K562 (cell line): ENCODE measurements at regions not wholly inside any gene's neighbourhood (a gene's known extent, or its start where the extent isn't known, plus 50 kb on each side); places are given as distances from the start of the nearest gene placed in this dataset.

Experiments used
- ATAC-seq: fragments of 200-7000 bp; cut with Tn5 transposase; 3 replicates; pipeline ENCODE4 v1.9.1; 2020; ENCODE audit warnings: moderate library complexity
- BruUV-seq: library from RNA; stranded (reverse); fragments of 400-500 nt; replicated peaks from 2 replicates; lab custom pipeline; 2021; lab: Mats Ljungman, UMichigan
- CTCF ChIA-PET: fragments of 300-600 bp; formaldehyde crosslinking; extraction: SDS; loops from one replicate; lab custom pipeline; 2021; ENCODE audit warnings: low intra/inter-chr PET ratio; lab: Yijun Ruan, JAX
- POLR2A ChIA-PET: fragments of 300-600, 350-650 bp; sonication (Branson Sonifier 250); formaldehyde crosslinking; extraction: SDS; loops from one replicate; lab custom pipeline; 2021; ENCODE audit warnings: antibody characterized with exemption, inconsistent platforms; lab: Yijun Ruan, JAX
- DNase-seq, 4 experiments: peaks; one replicate each; pipeline versions ENCODE4 v3.0.0 to v3.0.0-alpha.2; 2011 to 2018; ENCODE audit warnings: low spot score in 3 of 4, mixed read lengths in 3 of 4; ENCODE audit errors: extremely low read depth in 1 of 4
- FAIRE-seq: peaks from 2 replicates; lab custom pipeline; 2011; peaks lifted over from hg19 to GRCh38; lab: Jason Lieb, UNC
- H2AFZ ChIP-seq: 2 replicates; pipeline ENCODE4 v1.6.0; 2011; ENCODE audit warnings: low read depth, low read length, control low read depth, inconsistent platforms
- H3K27ac ChIP-seq: fragments of 200-600 bp; 3 replicates; pipeline ENCODE4 v1.8.0; 2011; ENCODE audit warnings: low read depth, mild to moderate bottlenecking, control low read depth, inconsistent platforms, low read length, moderate library complexity, mixed read lengths; ENCODE audit errors: extremely low read depth
- H3K27me3 ChIP-seq, 2 experiments: fragments of 300-600 bp in 1 of 2; 2 replicates in 1 of 2; 3 replicates in 1 of 2; pipeline versions ENCODE4 v1.6.0 to v1.8.0; 2011; ENCODE audit warnings: inconsistent platforms in 2 of 2, low read length in 2 of 2, mild to moderate bottlenecking in 1 of 2, mixed read lengths in 1 of 2, moderate library complexity in 1 of 2; ENCODE audit not compliant: control insufficient read depth in 2 of 2, insufficient read depth in 2 of 2
- H3K36me3 ChIP-seq: fragments of 300-600 bp; 3 replicates; pipeline ENCODE4 v1.8.0; 2011; ENCODE audit warnings: mild to moderate bottlenecking, low read length, inconsistent platforms; ENCODE audit not compliant: control insufficient read depth, insufficient read depth
- H3K4me1 ChIP-seq, 2 experiments: fragments of 200-600 bp in 1 of 2; replicated peaks in 1 of 2; 2 replicates in 1 of 2; 3 replicates in 1 of 2; pipeline versions ENCODE4 v1.5.1 to v1.8.0; 2011; ENCODE audit warnings: inconsistent platforms in 2 of 2, low read length in 2 of 2, mild to moderate bottlenecking in 1 of 2, mixed read lengths in 1 of 2, moderate library complexity in 1 of 2; ENCODE audit not compliant: control insufficient read depth in 2 of 2, insufficient read depth in 2 of 2
- H3K4me2 ChIP-seq: 2 replicates; pipeline ENCODE4 v1.6.1; 2011; ENCODE audit warnings: low read length, control low read depth, inconsistent platforms, mixed read lengths; ENCODE audit not compliant: insufficient read depth
- H3K4me3 ChIP-seq: fragments of 200-600 bp; sonication (generic), shearing (Covaris generic); 2 replicates; pipeline ENCODE4 v1.5.1; 2016; ENCODE audit warnings: control low read depth, inconsistent platforms
- H3K79me2 ChIP-seq: fragments of 200-600 bp; 3 replicates; pipeline ENCODE4 v1.8.0; 2011; ENCODE audit warnings: low read length, inconsistent platforms; ENCODE audit not compliant: control insufficient read depth, insufficient read depth
- H3K9ac ChIP-seq, 2 experiments: 2 replicates each; pipeline versions ENCODE4 v1.6.0 to v1.6.1; 2011; ENCODE audit warnings: low read depth in 2 of 2, low read length in 2 of 2, control low read depth in 1 of 2, inconsistent platforms in 1 of 2, mild to moderate bottlenecking in 1 of 2, mixed read lengths in 1 of 2; ENCODE audit not compliant: insufficient read depth in 1 of 2
- H3K9me1 ChIP-seq: one replicate; pipeline ENCODE4 v1.6.0; 2011; ENCODE audit warnings: inconsistent platforms, mild to moderate bottlenecking, low read length, moderate library complexity; ENCODE audit not compliant: control insufficient read depth, insufficient read depth
- H3K9me3 ChIP-seq: replicated peaks from 2 replicates; pipeline ENCODE4 v1.5.1; 2011; ENCODE audit warnings: low read depth, low read length, inconsistent platforms; ENCODE audit not compliant: control insufficient read depth, insufficient read depth
- H4K20me1 ChIP-seq: replicated peaks from 2 replicates; pipeline ENCODE4 v1.6.1; 2011; ENCODE audit warnings: low read length, inconsistent platforms, mixed read lengths; ENCODE audit not compliant: control insufficient read depth, insufficient read depth
- ARNT ChIP-seq, 2 experiments: fragments of 450-650 bp; IDR thresholded peaks; 2 replicates each; pipeline ENCODE4 v1.6.1; 2016; ENCODE audit warnings: mild to moderate bottlenecking in 1 of 2
- ATF7 ChIP-seq: fragments of 450-650 bp; IDR thresholded peaks from 2 replicates; pipeline ENCODE4 v1.7.1; 2014; ENCODE audit warnings: mild to moderate bottlenecking, moderate library complexity
- CHAMP1 ChIP-seq: fragments of 450-650 bp; IDR thresholded peaks from 2 replicates; pipeline ENCODE4 v1.6.1; 2016; ENCODE audit warnings: mild to moderate bottlenecking
- CREM ChIP-seq: IDR thresholded peaks from 2 replicates; pipeline ENCODE4 v1.6.1; 2014; ENCODE audit warnings: antibody characterized with exemption, low read depth
- EP400 ChIP-seq: fragments of 450-650 bp; IDR thresholded peaks from 2 replicates; pipeline ENCODE4 v1.6.1; 2017; ENCODE audit warnings: antibody characterized with exemption, mild to moderate bottlenecking, moderate library complexity
- FOSL1 ChIP-seq: fragments of 200-800 bp; sonication (Bioruptor generic); conservative IDR thresholded peaks from 2 replicates; pipeline ENCODE4 v1.6.1; 2016; ENCODE audit warnings: missing genetic modification characterization, missing compliant biosample characterization
- KDM2B ChIP-seq: fragments of 250-450 bp; sonication (Bioruptor Pico); IDR thresholded peaks from 2 replicates; pipeline ENCODE4 v1.8.0; 2021; ENCODE audit warnings: mild to moderate bottlenecking, moderate library complexity
- KLF13 ChIP-seq: fragments of 450-650 bp; IDR thresholded peaks from 2 replicates; pipeline ENCODE4 v1.6.1; 2016; ENCODE audit warnings: missing genetic modification characterization, low read depth, mild to moderate bottlenecking, missing compliant biosample characterization, moderate library complexity, borderline replicate concordance
- RAD21 ChIP-seq, 2 experiments: fragments of 250-450 bp in 1 of 2; fragments of 450-650 bp in 1 of 2; sonication (Bioruptor Pico) in 1 of 2; formaldehyde crosslinking in 1 of 2; IDR thresholded peaks in 1 of 2; conservative IDR thresholded peaks in 1 of 2; 2 replicates each; pipeline versions ENCODE4 v1.4.0 to v1.8.0; 2020 to 2022; ENCODE audit warnings: mild to moderate bottlenecking in 2 of 2, moderate library complexity in 1 of 2
- RBM22 ChIP-seq: fragments of 200-400 bp; formaldehyde crosslinking; IDR thresholded peaks from 2 replicates; pipeline ENCODE4 v1.6.1; 2018; ENCODE audit warnings: low read length, low read depth; ENCODE audit not compliant: poor library complexity, severe bottlenecking
- RFX7 ChIP-seq: fragments of 250-450 bp; sonication (Bioruptor Pico); IDR thresholded peaks from 2 replicates; pipeline ENCODE4 v1.5.1; 2021; ENCODE audit warnings: mild to moderate bottlenecking
- TSC22D4 ChIP-seq: fragments of 450-650 bp; IDR thresholded peaks from 2 replicates; pipeline ENCODE4 v1.6.1; 2016; ENCODE audit warnings: missing genetic modification characterization, missing biosample characterization, control low read depth
- ZFP1 ChIP-seq: fragments of 450-650 bp; formaldehyde crosslinking; IDR thresholded peaks from 2 replicates; pipeline ENCODE4 v1.4.0; 2020; ENCODE audit warnings: mild to moderate bottlenecking, mixed read lengths
- ZKSCAN1 ChIP-seq: fragments of 150-350 bp; IDR thresholded peaks from 2 replicates; pipeline ENCODE4 v1.6.1; 2016; ENCODE audit warnings: low read depth, low read length
- ZNF277 ChIP-seq: fragments of 250-450 bp; sonication (Bioruptor Pico); IDR thresholded peaks from 2 replicates; pipeline ENCODE4 v1.8.0; 2022; ENCODE audit warnings: inconsistent platforms, mild to moderate bottlenecking, moderate library complexity, borderline replicate concordance
- ZNF3 ChIP-seq: fragments of 250-450 bp; sonication (Bioruptor Pico); IDR thresholded peaks from 2 replicates; pipeline ENCODE4 v1.5.0; 2021; ENCODE audit warnings: mild to moderate bottlenecking, moderate library complexity
- ZNF316 ChIP-seq: fragments of 450-650 bp; IDR thresholded peaks from 2 replicates; pipeline ENCODE4 v1.6.1; 2016
- ZNF445 ChIP-seq: fragments of 250-450 bp; sonication (Bioruptor Pico); IDR thresholded peaks from 2 replicates; pipeline ENCODE4 v1.4.0; 2020; ENCODE audit warnings: low read depth, mild to moderate bottlenecking, moderate library complexity
- ZNF586 ChIP-seq: fragments of 450-650 bp; formaldehyde crosslinking; conservative IDR thresholded peaks from 2 replicates; pipeline ENCODE4 v1.4.0; 2020; ENCODE audit warnings: mild to moderate bottlenecking, moderate library complexity
- WGBS: fragments of 100-300 bp; shearing (Covaris generic); methylation state at CpG from one replicate; pipeline ENCODE4 v1.1.6; 2016; ENCODE audit warnings: low coverage, mixed read lengths; ENCODE audit not compliant: insufficient coverage; ENCODE audit errors: missing lambda C conversion rate; 5-methylcytosine and 5-hydroxymethylcytosine counted together
- in situ Hi-C: fragments of 300-500 bp; cut with MboI; formaldehyde crosslinking; loops from 4 replicates; pipeline ENCODE4 v1.15.0; 2018; ENCODE audit warnings: inconsistent platforms, mixed read lengths
- intact Hi-C: fragments of 100-400 bp; cut with micrococcal nuclease; formaldehyde crosslinking; loops from 2 replicates; pipeline ENCODE4 v1.14.2; 2022
- TF ChIP-seq, protein P1 (sequence below): sonication (generic); formaldehyde crosslinking; IDR thresholded peaks from 2 replicates; pipeline ENCODE4 v1.8.1; 2023; ENCODE audit warnings: mild to moderate bottlenecking, missing genetic modification reagents

DNA sequence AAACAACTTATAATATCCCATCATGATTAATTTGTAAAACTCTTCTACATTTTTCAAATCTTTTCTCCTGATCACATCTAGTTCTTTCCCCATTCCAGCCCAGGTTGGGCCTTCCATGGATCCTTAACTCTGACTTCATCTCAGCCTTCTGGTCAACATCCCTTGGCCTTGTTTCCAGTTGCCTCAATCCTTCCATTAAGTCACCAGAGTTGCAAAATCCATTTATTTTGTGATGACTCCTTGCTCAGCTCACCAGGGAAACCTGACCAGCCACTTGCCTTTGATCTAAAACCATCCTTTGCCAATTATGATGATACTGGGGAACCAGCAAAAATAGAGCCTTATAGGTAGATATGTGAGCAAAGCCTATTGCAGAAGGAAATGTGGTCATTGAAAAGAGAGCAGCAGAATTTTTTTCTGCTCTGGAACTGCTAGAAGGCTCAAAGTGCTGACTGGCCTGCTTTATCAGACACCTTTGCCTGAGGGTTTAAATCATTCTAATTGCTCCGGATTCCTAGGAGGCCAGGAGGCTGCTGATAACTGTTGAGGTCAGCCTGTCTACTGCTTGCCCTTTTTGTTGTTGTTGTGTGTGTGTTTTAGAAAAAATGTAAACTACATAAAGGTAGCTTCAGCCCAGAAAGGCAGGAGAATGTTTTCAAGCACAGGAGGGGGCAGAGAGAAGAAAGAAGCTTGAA, 512.2 kb upstream of the GRIA1 start:
- no peak overlapping the region for H2AFZ ChIP-seq
- H3K27ac ChIP-seq = no peak overlapping the region
- intact Hi-C loops = no loop called here
- FAIRE-seq (no peak), DNase-seq (no peak), ATAC-seq (no peak)
- ChIA-PET POLR2A (no interaction called here), CTCF (no interaction called here)
- H3K4me2 ChIP-seq = no peak overlapping the region
- no peaks in the 10 kb centered on the region; the same call in 1 of the 2 replicates for H3K9me3 ChIP-seq
- H3K4me1 ChIP-seq = no peaks in the 10 kb centered on the region
- TF ChIP-seq KLF13 (tag) (no peak), CHAMP1 (no peak), RBM22 (no peak), ZNF586 (CRISPR knock-in tag) (no peak), ZNF277 (CRISPR knock-in tag) (no peak), KDM2B (CRISPR knock-in tag) (no peak), CREM (no peak), RAD21 (CRISPR knock-in tag; conservative IDR thresholded peaks at IDR 0.05 in 1 of 2, IDR thresholded peaks at IDR 0.05 in 1 of 2) (no peak), ZNF3 (no peak), TSC22D4 (tag) (no peak), EP400 (no peak), ZFP1 (CRISPR knock-in tag) (no peak), FOSL1 (tag) (no peak), ZKSCAN1 (no peak), ZNF316 (no peak), ZNF445 (no peak), ARNT (IDR thresholded peaks at IDR 0.05) (no peak), ATF7 (no peak), RFX7 (CRISPR knock-in tag) (no peak)
- TF ChIP-seq, protein P1, sequence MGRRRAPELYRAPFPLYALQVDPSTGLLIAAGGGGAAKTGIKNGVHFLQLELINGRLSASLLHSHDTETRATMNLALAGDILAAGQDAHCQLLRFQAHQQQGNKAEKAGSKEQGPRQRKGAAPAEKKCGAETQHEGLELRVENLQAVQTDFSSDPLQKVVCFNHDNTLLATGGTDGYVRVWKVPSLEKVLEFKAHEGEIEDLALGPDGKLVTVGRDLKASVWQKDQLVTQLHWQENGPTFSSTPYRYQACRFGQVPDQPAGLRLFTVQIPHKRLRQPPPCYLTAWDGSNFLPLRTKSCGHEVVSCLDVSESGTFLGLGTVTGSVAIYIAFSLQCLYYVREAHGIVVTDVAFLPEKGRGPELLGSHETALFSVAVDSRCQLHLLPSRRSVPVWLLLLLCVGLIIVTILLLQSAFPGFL (CRISPR knock-in tag) = no peak
- BruUV-seq = no TSS peak
- no peaks in the 10 kb centered on the region for H4K20me1 ChIP-seq
- H3K4me3 ChIP-seq = no peak overlapping the region
- in situ Hi-C loops = no loop called here
- 0% methylated on average over 1 of the region's 1 CpG for WGBS
- no peaks in the 10 kb centered on the region for H3K36me3 ChIP-seq
- H3K9ac ChIP-seq = no peak overlapping the region
- H3K9me1 ChIP-seq = no peaks in the 10 kb centered on the region
- no peaks in the 10 kb centered on the region for H3K79me2 ChIP-seq
- H3K27me3 ChIP-seq = no peaks in the 10 kb centered on the region
